HEK293T (cell line): ENCODE measurements at regions not wholly inside any gene's neighbourhood (a gene's known extent, or its start where the extent isn't known, plus 50 kb on each side); places are given as distances from the start of the nearest gene placed in this dataset.

ENCODE experiments used
- SP1 ChIP-seq: fragments of 450-650 bp; IDR thresholded peaks from 2 replicates; pipeline ENCODE4 v1.6.1; 2017
- TF ChIP-seq, protein P1 (sequence below): fragments of 450-650 bp; IDR thresholded peaks from 2 replicates; pipeline ENCODE4 v1.6.1; 2016

DNA sequence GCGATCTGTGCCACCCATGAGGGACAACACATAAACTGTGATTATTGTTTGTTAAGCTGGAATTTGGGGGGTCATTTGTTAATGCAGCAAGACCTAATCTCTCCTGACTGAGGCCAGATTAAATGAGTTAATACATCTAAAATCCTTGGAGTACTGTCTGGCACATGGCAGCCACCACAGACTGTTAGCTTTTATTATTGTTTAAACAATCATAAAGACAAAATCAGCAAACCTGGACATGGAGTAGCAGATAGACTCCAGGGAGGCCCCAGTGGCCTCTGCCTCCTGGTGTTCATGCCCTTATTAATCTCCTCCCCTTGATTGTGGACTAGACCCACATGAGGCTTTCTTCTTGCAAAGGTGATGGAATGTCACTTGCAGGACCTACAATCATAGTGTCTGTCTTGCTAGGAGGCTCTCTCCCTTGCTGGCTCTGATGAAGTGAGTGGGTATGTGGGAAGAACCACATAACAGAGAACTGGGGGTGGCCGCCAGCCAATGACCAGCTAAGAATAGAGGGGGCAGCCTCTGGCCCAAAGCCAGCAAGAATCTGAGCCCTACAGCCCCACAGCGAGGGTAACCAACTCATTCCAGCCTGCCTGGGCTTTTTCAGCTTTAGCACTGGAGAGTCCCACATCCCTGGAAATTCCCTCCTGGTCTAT lies 142.0 kb downstream of the SCARB1 start:
- TF ChIP-seq SP1: no peak
- TF ChIP-seq, protein P1, sequence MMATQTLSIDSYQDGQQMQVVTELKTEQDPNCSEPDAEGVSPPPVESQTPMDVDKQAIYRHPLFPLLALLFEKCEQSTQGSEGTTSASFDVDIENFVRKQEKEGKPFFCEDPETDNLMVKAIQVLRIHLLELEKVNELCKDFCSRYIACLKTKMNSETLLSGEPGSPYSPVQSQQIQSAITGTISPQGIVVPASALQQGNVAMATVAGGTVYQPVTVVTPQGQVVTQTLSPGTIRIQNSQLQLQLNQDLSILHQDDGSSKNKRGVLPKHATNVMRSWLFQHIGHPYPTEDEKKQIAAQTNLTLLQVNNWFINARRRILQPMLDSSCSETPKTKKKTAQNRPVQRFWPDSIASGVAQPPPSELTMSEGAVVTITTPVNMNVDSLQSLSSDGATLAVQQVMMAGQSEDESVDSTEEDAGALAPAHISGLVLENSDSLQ: no peak
